PC-9 (cell line): ENCODE measurements at regions not wholly inside any gene's neighbourhood (a gene's known extent, or its start where the extent isn't known, plus 50 kb on each side); places are given as distances from the start of the nearest gene placed in this dataset.

Experiments
- BruUV-seq: library from RNA; stranded (reverse); fragments of 400-500 nt; replicated peaks from 2 replicates; lab custom pipeline; 2021; lab: Mats Ljungman, UMichigan
- CTCF ChIA-PET: fragments of 300-600 bp; sonication (Branson Sonifier 250); formaldehyde crosslinking; loops from one replicate; lab custom pipeline; 2022; ENCODE audit warnings: antibody characterized with exemption; lab: Charles Lee
- POLR2A ChIA-PET: fragments of 300-600 bp; sonication (Branson Sonifier 250); formaldehyde crosslinking; loops from one replicate; lab custom pipeline; 2022; ENCODE audit warnings: antibody characterized with exemption; ENCODE audit not compliant: unreplicated experiment; lab: Charles Lee
- DNase-seq, 2 experiments: peaks; one replicate each; pipeline versions ENCODE4 v3.0.0 to v3.0.0-alpha.2; 2015 to 2022; ENCODE audit warnings: mixed read lengths in 1 of 2
- H2AFZ ChIP-seq: fragments of 200-600 bp; sonication (generic); 2 replicates; pipeline ENCODE4 v1.8.1; 2017; ENCODE audit warnings: antibody characterized with exemption
- H3F3A ChIP-seq: fragments of 200-600 bp; sonication (generic); 2 replicates; pipeline ENCODE4 v1.8.1; 2017; ENCODE audit warnings: antibody characterized with exemption, mild to moderate bottlenecking, low read depth; ENCODE audit not compliant: insufficient read depth
- H3K27ac ChIP-seq: fragments of 200-600 bp; sonication (generic); 2 replicates; pipeline ENCODE4 v1.6.1; 2016; ENCODE audit warnings: mixed run types
- H3K27me3 ChIP-seq: fragments of 200-600 bp; sonication (generic); 2 replicates; pipeline ENCODE4 v1.6.1; 2016; ENCODE audit warnings: low read depth, mixed run types; ENCODE audit not compliant: insufficient read depth
- H3K36me3 ChIP-seq: fragments of 200-600 bp; sonication (generic); 2 replicates; pipeline ENCODE4 v1.6.1; 2016; ENCODE audit warnings: low read depth, mixed run types
- H3K4me1 ChIP-seq: fragments of 200-600 bp; sonication (generic); replicated peaks from 2 replicates; pipeline ENCODE4 v1.6.1; 2016; ENCODE audit warnings: mixed run types; ENCODE audit not compliant: insufficient read depth
- H3K4me2 ChIP-seq: fragments of 200-600 bp; sonication (generic); 2 replicates; pipeline ENCODE4 v1.6.1; 2017; ENCODE audit warnings: mixed run types
- H3K4me3 ChIP-seq: fragments of 200-600 bp; sonication (generic); 2 replicates; pipeline ENCODE4 v1.6.1; 2016; ENCODE audit warnings: mixed run types
- H3K79me2 ChIP-seq: fragments of 200-600 bp; sonication (generic); 2 replicates; pipeline ENCODE4 v1.6.1; 2017; ENCODE audit warnings: low read depth, mixed run types
- H3K9me2 ChIP-seq: fragments of 200-600 bp; sonication (generic); 2 replicates; pipeline ENCODE4 v1.8.1; 2017; ENCODE audit warnings: mild to moderate bottlenecking; ENCODE audit not compliant: insufficient read depth
- H3K9me3 ChIP-seq: fragments of 200-600 bp; sonication (generic); 2 replicates; pipeline ENCODE4 v1.8.1; 2016; ENCODE audit warnings: low read depth; ENCODE audit not compliant: insufficient read depth
- H4K20me1 ChIP-seq: fragments of 200-600 bp; sonication (generic); 2 replicates; pipeline ENCODE4 v1.8.1; 2017; ENCODE audit not compliant: insufficient read depth
- CTCF ChIP-seq: fragments of 200-600 bp; sonication (generic); conservative IDR thresholded peaks from 2 replicates; pipeline ENCODE4 v1.6.1; 2017; ENCODE audit warnings: mixed run types, antibody characterized with exemption, mild to moderate bottlenecking, moderate library complexity
- EZH2 ChIP-seq: fragments of 200-600 bp; sonication (generic); IDR thresholded peaks from 2 replicates; pipeline ENCODE4 v1.8.0; 2017; ENCODE audit warnings: antibody characterized with exemption, low read depth
- intact Hi-C: fragments of 100-400 bp; cut with micrococcal nuclease; formaldehyde crosslinking; loops from one replicate; pipeline ENCODE4 v1.10.0; 2022; ENCODE audit not compliant: unreplicated experiment

GRCh38 chr13:55816976-55817601 lies 1323.6 kb upstream of the PRR20A start:
- Histone ChIP-seq H3K27ac (no peak overlapping the region), H3K36me3 (no peaks in the 10 kb centered on the region), H3K9me2 (no peaks in the 10 kb centered on the region), H3K4me2 (no peak overlapping the region), H3F3A (no peaks in the 10 kb centered on the region), H3K9me3 (no peaks in the 10 kb centered on the region), H4K20me1 (no peaks in the 10 kb centered on the region), H3K4me1 (no peaks in the 10 kb centered on the region), H3K4me3 (no peak overlapping the region), H3K79me2 (no peaks in the 10 kb centered on the region), H2AFZ (no peak overlapping the region), H3K27me3 (no peaks in the 10 kb centered on the region)
- POLR2A ChIA-PET: no interaction called here
- BruUV-seq: no TSS peak
- TF ChIP-seq CTCF: no peak
- TF ChIP-seq EZH2: no peak
- CTCF ChIA-PET: no interaction called here
- DNase-seq: no peak
- intact Hi-C loops: no loop called here

- TF ChIP-seq EZH2 (no peak), CTCF (no peak)
- DNase-seq: no peak
- no peak overlapping the region for H3K4me3 ChIP-seq
- H3K4me1 ChIP-seq: no peaks in the 10 kb centered on the region
- CTCF ChIA-PET: no interaction called here
- intact Hi-C loops: no loop called here
- H3K4me2 ChIP-seq: no peak overlapping the region
- H3K27me3 ChIP-seq: no peaks in the 10 kb centered on the region
- no TSS peak for BruUV-seq
- H3F3A ChIP-seq: no peaks in the 10 kb centered on the region
- no peaks in the 10 kb centered on the region for H3K9me2 ChIP-seq
- no peaks in the 10 kb centered on the region for H3K36me3 ChIP-seq
- H3K9me3 ChIP-seq: no peaks in the 10 kb centered on the region
- H2AFZ ChIP-seq: no peak overlapping the region
- no peaks in the 10 kb centered on the region for H4K20me1 ChIP-seq
- H3K79me2 ChIP-seq: no peaks in the 10 kb centered on the region
- POLR2A ChIA-PET: no interaction called here
- no peak overlapping the region for H3K27ac ChIP-seq
These were observed 1319.9 kb upstream of the PRR20A start for GRCh38 chr13:55820817-55821216.

GRCh38 chr13:55869648-55870047 lies 1271.1 kb upstream of the PRR20A start:
- ChIA-PET POLR2A (no interaction called here), CTCF (no interaction called here)
- Histone ChIP-seq H3K27ac (no peak overlapping the region), H3K4me1 (no peaks in the 10 kb centered on the region), H3K79me2 (no peaks in the 10 kb centered on the region), H3F3A (no peaks in the 10 kb centered on the region), H3K9me3 (no peaks in the 10 kb centered on the region), H3K4me3 (no peak overlapping the region), H4K20me1 (no peaks in the 10 kb centered on the region), H3K27me3 (no peaks in the 10 kb centered on the region), H2AFZ (no peak overlapping the region), H3K4me2 (no peak overlapping the region), H3K36me3 (no peaks in the 10 kb centered on the region), H3K9me2 (no peaks in the 10 kb centered on the region)
- TF ChIP-seq EZH2: no peak
- TF ChIP-seq CTCF: no peak
- no peak for DNase-seq
- BruUV-seq: no TSS peak
- intact Hi-C loops: no loop called here
